Osteocyte (in vitro differentiated cells): ENCODE measurements at regions not wholly inside any gene's neighbourhood (a gene's known extent, or its start where the extent isn't known, plus 50 kb on each side); places are given as distances from the start of the nearest gene placed in this dataset.

Experiments
- DNase-seq: peaks from one replicate; pipeline ENCODE4 v3.0.0; 2021; ENCODE audit warnings: mixed read lengths; ENCODE audit not compliant: unreplicated experiment; ENCODE audit errors: extremely low spot score
- H3K27ac Mint-ChIP-seq: one replicate; pipeline ENCODE4 v1.8.0; 2021; ENCODE audit warnings: mild to moderate bottlenecking, mixed read lengths; ENCODE audit not compliant: unreplicated experiment
- H3K27me3 Mint-ChIP-seq: one replicate; pipeline ENCODE4 v1.8.0; 2021; ENCODE audit warnings: mixed read lengths; ENCODE audit not compliant: unreplicated experiment
- H3K36me3 Mint-ChIP-seq: one replicate; pipeline ENCODE4 v1.8.0; 2021; ENCODE audit warnings: mixed read lengths; ENCODE audit not compliant: unreplicated experiment
- H3K4me1 Mint-ChIP-seq: one replicate; pipeline ENCODE4 v1.8.0; 2021; ENCODE audit warnings: mixed read lengths; ENCODE audit not compliant: unreplicated experiment
- H3K4me3 Mint-ChIP-seq: one replicate; pipeline ENCODE4 v1.8.0; 2021; ENCODE audit warnings: mild to moderate bottlenecking, moderate library complexity, mixed read lengths; ENCODE audit not compliant: unreplicated experiment
- H3K9me3 Mint-ChIP-seq: one replicate; pipeline ENCODE4 v1.8.0; 2021; ENCODE audit warnings: mixed read lengths; ENCODE audit not compliant: unreplicated experiment
- CTCF ChIP-seq: fragments of 200-600 bp; sonication (generic); IDR thresholded peaks from 2 replicates; pipeline ENCODE4 v1.5.0; 2021; ENCODE audit warnings: antibody characterized with exemption, mild to moderate bottlenecking, moderate library complexity

DNA sequence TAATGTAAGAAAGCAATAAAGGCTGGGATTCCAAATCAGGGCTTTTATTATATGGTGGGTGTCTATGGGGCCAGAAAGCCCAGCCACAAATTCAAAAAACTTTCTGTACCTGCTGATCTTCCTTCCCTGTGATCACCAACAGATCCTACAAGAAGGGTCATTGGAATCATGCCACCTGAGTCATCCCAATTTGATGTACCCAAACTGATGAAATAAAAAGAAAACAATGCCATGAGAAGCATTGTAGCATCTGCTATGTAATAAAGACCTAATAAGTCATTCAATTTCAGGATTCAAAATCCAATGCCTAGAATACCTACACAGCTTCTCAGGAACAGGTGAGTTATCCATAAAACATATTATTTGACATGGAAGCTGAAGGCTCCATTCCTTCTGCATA lies 228.8 kb downstream of the DKK1 start:
- Mint-ChIP-seq H3K27ac (no peak overlapping the region), H3K9me3 (peaks cover 4% of the 10 kb centered on the region), H3K27me3 (no peaks in the 10 kb centered on the region), H3K36me3 (no peaks in the 10 kb centered on the region), H3K4me1 (peaks cover 23% of the 10 kb centered on the region), H3K4me3 (no peak overlapping the region)
- TF ChIP-seq CTCF: no peak
- no peak for DNase-seq

- Mint-ChIP-seq H3K4me3 (no peak overlapping the region), H3K9me3 (peaks cover 6% of the 10 kb centered on the region), H3K27ac (no peak overlapping the region), H3K36me3 (no peaks in the 10 kb centered on the region), H3K4me1 (no peaks in the 10 kb centered on the region), H3K27me3 (no peaks in the 10 kb centered on the region)
- TF ChIP-seq CTCF: no peak
- no peak for DNase-seq
Observed at GRCh38 chr10:52551046-52551445, 221.5 kb downstream of the MBL2 start.

GRCh38 chr10:52558090-52558489 lies 214.5 kb downstream of the MBL2 start:
- Mint-ChIP-seq H3K27me3 (no peaks in the 10 kb centered on the region), H3K9me3 (no peaks in the 10 kb centered on the region), H3K4me3 (no peak overlapping the region), H3K4me1 (no peaks in the 10 kb centered on the region), H3K36me3 (no peaks in the 10 kb centered on the region), H3K27ac (no peak overlapping the region)
- no peak for DNase-seq
- TF ChIP-seq CTCF: no peak

DNA sequence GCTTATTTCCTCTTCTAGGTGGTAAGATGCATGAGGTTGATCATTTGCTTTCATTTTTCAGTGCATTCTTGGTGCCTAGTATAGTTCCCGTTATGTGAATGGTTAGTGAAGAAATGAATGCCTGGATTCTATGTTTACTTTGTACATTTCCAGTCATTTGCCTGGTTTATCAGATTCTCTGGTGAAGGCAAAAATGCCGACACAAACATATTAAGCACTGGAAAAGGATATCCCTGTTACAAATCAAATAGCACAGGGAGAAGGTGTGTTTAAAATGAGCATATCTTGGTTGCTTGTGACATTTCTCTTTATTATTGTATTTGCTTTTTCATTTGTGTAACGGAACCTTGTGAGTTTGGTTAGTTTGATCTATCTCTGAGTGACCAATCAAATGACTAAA lies 211.3 kb downstream of the MBL2 start:
- Mint-ChIP-seq H3K36me3 (peaks cover 2% of the 10 kb centered on the region), H3K9me3 (no peaks in the 10 kb centered on the region), H3K27ac (no peak overlapping the region), H3K4me1 (no peaks in the 10 kb centered on the region), H3K27me3 (no peaks in the 10 kb centered on the region), H3K4me3 (no peak overlapping the region)
- TF ChIP-seq CTCF: no peak
- DNase-seq: no peak

DNA sequence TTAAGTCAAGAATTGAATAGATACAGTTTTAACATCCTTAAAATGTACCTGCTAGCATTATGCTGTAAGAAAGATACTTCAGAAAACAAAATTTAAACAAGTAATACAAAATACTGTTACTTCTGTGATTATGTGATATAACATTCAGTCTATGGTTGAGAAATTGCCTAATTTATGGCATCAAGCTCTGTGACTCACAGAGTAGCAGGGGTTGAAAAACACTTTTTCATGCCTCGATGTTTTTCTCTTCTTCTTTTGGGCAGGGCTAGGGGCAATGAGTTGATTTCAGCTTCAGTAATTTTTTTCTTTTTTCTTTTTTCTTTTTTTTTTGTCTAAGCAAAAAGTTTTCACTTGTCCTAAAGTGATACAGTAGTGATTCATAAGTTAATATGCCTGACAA lies 209.2 kb downstream of the MBL2 start:
- Mint-ChIP-seq H3K4me3 (no peak overlapping the region), H3K9me3 (no peaks in the 10 kb centered on the region), H3K36me3 (peaks cover 2% of the 10 kb centered on the region), H3K4me1 (peaks cover 8% of the 10 kb centered on the region), H3K27ac (no peak overlapping the region), H3K27me3 (no peaks in the 10 kb centered on the region)
- TF ChIP-seq CTCF: no peak
- no peak for DNase-seq
